ENCODE measurements at regions not wholly inside any gene's neighbourhood (a gene's known extent, or its start where the extent isn't known, plus 50 kb on each side); places are given as distances from the start of the nearest gene placed in this dataset.

- TF ChIP-seq CTCF (IDR thresholded peaks at IDR 0.05): no peak
- ATAC-seq (ENCODE audit: low FRiP score) (no peak), DNase-seq (ENCODE audit: low spot score) (no peak)
These were observed 145.3 kb upstream of the TCF21 start for GRCh38 chr6:133743621-133744020.

GRCh38 chr6:133746417-133746770, 142.5 kb upstream of the TCF21 start:
- no peak for TF ChIP-seq CTCF (IDR thresholded peaks at IDR 0.05)
- ATAC-seq (ENCODE audit: low FRiP score): no peak
- no peak for DNase-seq (ENCODE audit: low spot score)

- ATAC-seq (ENCODE audit: low FRiP score) (no peak), DNase-seq (ENCODE audit: low spot score) (no peak)
- TF ChIP-seq CTCF (IDR thresholded peaks at IDR 0.05): no peak
These were observed 140.3 kb upstream of the TCF21 start for GRCh38 chr6:133748628-133749027.

GRCh38 chr6:133749427-133749826, 139.5 kb upstream of the TCF21 start:
- DNase-seq (ENCODE audit: low spot score) (no peak), ATAC-seq (ENCODE audit: low FRiP score) (no peak)
- TF ChIP-seq CTCF (IDR thresholded peaks at IDR 0.05): no peak

- no peak for ATAC-seq (ENCODE audit: low FRiP score)
- TF ChIP-seq CTCF (IDR thresholded peaks at IDR 0.05): no peak
These were observed 136.8 kb upstream of the TCF21 start for GRCh38 chr6:133752129-133752528.

GRCh38 chr6:133753756-133754155, 135.2 kb upstream of the TCF21 start:
- DNase-seq (ENCODE audit: low spot score) (no peak), ATAC-seq (ENCODE audit: low FRiP score) (no peak)
- TF ChIP-seq CTCF (IDR thresholded peaks at IDR 0.05): no peak

More at GRCh38 chr6:133752129-133752528, 136.8 kb upstream of the TCF21 start:
- DNase-seq (ENCODE audit: low spot score): no peak

GRCh38 chr6:133754298-133754697, 134.6 kb upstream of the TCF21 start:
- no peak for DNase-seq (ENCODE audit: low spot score)
- no peak for ATAC-seq (ENCODE audit: low FRiP score)
- TF ChIP-seq CTCF (IDR thresholded peaks at IDR 0.05): no peak
